Muscle of leg (tissue), 3 donors: ENCODE measurements at regions not wholly inside any gene's neighbourhood (a gene's known extent, or its start where the extent isn't known, plus 50 kb on each side); places are given as distances from the start of the nearest gene placed in this dataset.
A peak's percentile ranks its signal among the peaks of the same experiment; 100 is the strongest.

Source experiments
- DNase-seq: peaks from one replicate; pipeline ENCODE4 v3.0.0; 2013
- H3K27ac ChIP-seq: one replicate; pipeline ENCODE4 v1.5.1; 2013; ENCODE audit warnings: mild to moderate bottlenecking, low read length, control low read depth
- H3K27me3 ChIP-seq: one replicate; pipeline ENCODE4 v1.6.1; 2013; ENCODE audit warnings: low read length; ENCODE audit not compliant: control insufficient read depth, insufficient read depth
- H3K36me3 ChIP-seq: one replicate; pipeline ENCODE4 v1.6.1; 2013; ENCODE audit warnings: low read length; ENCODE audit not compliant: control insufficient read depth, insufficient read depth
- H3K4me1 ChIP-seq: one replicate; pipeline ENCODE4 v1.6.1; 2013; ENCODE audit warnings: low read length; ENCODE audit not compliant: control insufficient read depth, insufficient read depth
- H3K4me3 ChIP-seq: one replicate; pipeline ENCODE4 v1.5.1; 2013; ENCODE audit warnings: low read length, control low read depth
- H3K9me3 ChIP-seq: replicated peaks from 2 replicates; pipeline ENCODE4 v1.6.1; 2013; ENCODE audit warnings: low read depth, low read length; ENCODE audit not compliant: control insufficient read depth
- WGBS: methylation state at CpG from one replicate; pipeline ENCODE4 v1.1.5; 2013; ENCODE audit warnings: missing lambda C conversion rate; ENCODE audit not compliant: insufficient coverage; 5-methylcytosine and 5-hydroxymethylcytosine counted together

DNA sequence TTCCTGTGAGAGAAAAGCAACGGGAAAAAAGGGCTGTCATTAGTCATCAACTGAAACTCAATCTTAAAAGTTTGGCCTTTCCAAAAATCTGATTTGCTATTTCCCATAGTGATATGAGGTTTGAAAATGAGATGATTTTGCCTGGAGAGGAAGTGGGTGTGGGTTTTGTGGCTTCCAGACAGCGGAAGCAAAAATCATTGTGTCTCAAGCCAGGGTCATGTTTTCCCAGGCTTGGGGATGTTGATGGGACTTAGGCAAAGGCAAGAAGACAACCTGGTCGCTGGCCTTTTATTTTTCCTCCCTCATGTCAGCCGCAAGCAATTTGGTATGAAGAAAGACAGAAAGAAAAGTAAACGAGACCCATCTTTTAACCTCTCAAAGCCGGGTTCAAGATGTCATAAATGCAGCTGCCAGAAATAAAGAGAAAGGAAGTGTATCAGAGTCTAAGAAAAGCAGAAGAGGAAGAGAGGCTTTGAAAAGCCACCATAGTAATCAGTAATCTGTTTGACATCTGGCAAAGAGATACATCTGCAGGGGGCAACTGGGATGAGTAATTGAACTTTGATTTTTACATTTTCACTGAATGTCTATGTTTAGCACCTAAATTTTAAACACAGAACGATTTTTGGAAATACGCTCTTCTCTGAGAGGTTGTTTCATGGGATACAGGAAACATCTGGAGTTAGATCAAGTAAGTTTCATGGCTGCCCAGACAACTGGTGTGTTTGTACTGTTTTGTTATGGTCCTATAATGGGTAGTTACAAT lies 521.6 kb upstream of the SLIT2 start:
- H3K4me3 ChIP-seq, result no peak overlapping the region
- 6% methylated on average over 2 of the region's 8 CpGs for WGBS
- no peaks in the 10 kb centered on the region for H3K36me3 ChIP-seq
- no peaks in the 10 kb centered on the region for H3K4me1 ChIP-seq
- DNase-seq, result peak; percentile 66
- H3K27me3 ChIP-seq, result no peaks in the 10 kb centered on the region
- peaks cover 2% of the 10 kb centered on the region for H3K9me3 ChIP-seq
- peak overlapping the region; percentile 16 for H3K27ac ChIP-seq

DNA sequence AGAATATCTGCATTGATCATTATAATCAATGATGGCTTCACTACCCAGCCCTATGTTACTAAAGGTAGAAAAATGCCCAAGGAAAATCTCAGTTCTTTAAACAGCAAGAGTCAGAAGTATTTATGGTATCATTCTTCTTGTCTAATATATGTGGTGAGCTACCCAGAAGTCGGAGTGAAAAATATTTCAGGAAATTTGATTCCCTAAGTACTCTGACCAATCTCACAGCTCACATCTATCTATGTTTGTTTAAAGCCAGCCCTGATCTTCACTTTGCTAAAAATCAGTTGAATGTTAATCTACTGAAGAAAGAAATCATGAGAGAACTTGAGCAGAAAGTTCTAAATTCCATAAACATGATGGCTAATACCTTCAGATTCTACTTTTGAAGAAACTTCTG lies 522.9 kb upstream of the SLIT2 start:
- Histone ChIP-seq H3K4me3 (no peak overlapping the region), H3K27ac (no peak overlapping the region), H3K36me3 (no peaks in the 10 kb centered on the region), H3K9me3 (peaks cover 2% of the 10 kb centered on the region), H3K27me3 (no peaks in the 10 kb centered on the region), H3K4me1 (no peaks in the 10 kb centered on the region)
- WGBS, result no CpG with 5 or more reads among the region's 1 CpG
- no peak for DNase-seq

- no peak for DNase-seq
- H3K36me3 ChIP-seq, result no peaks in the 10 kb centered on the region
- H3K27ac ChIP-seq, result no peak overlapping the region
- H3K4me3 ChIP-seq, result no peak overlapping the region
- 95% methylated on average over 4 of the region's 8 CpGs for WGBS
- H3K4me1 ChIP-seq, result no peaks in the 10 kb centered on the region
- no peaks in the 10 kb centered on the region for H3K27me3 ChIP-seq
- peaks cover 2% of the 10 kb centered on the region for H3K9me3 ChIP-seq
Observed at GRCh38 chr4:19727141-19727540, 524.6 kb upstream of the SLIT2 start.

DNA sequence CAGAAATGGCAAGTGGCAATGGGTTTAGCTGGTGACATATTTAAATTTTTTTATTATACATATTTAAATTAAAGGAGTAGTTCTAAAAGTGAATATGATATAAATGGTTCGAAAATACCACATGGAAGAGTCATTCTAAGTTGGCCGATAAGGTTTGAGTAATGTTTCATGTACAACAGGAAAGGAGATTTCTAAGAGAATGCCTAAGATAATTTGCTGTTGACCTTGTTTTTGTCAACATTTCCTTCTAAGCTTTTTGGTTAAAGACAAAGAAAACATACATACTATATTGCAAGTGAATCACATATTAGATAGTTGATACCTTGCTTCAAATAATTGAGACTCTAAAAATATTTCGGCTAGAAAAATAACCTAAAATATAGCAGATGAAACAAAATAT lies 526.6 kb upstream of the SLIT2 start:
- Histone ChIP-seq H3K9me3 (no peaks in the 10 kb centered on the region), H3K27me3 (no peaks in the 10 kb centered on the region), H3K36me3 (no peaks in the 10 kb centered on the region), H3K27ac (no peak overlapping the region), H3K4me1 (no peaks in the 10 kb centered on the region), H3K4me3 (no peak overlapping the region)
- DNase-seq, result no peak
- no CpG with 5 or more reads among the region's 3 CpGs for WGBS

- H3K4me3 ChIP-seq, result no peak overlapping the region
- H3K27ac ChIP-seq, result no peak overlapping the region
- H3K36me3 ChIP-seq, result no peaks in the 10 kb centered on the region
- no CpG with 5 or more reads among the region's 1 CpG for WGBS
- no peaks in the 10 kb centered on the region for H3K4me1 ChIP-seq
- no peaks in the 10 kb centered on the region for H3K27me3 ChIP-seq
- DNase-seq, result no peak
- no peaks in the 10 kb centered on the region for H3K9me3 ChIP-seq
Observed at GRCh38 chr4:19722404-19722803, 529.3 kb upstream of the SLIT2 start.

DNA sequence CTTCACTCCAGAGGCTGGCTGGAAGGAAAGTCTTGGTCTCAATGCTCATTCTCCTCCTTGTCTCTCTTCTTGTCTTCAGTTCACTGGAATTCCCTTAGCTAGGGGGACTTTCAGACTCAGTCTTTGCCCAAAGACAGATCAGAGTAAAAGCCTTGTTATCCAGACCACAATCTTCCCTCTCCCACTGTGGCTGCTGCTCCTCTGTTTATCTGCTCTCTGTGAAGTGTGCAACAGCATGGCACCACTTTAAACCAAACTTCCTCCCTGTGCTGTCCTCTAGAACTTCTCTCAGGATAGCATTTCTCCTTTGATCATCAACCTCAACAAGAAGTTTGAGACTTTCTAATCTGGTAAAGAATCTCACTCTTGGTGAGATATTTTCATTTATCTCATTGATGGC lies 530.1 kb upstream of the SLIT2 start:
- Histone ChIP-seq H3K9me3 (no peaks in the 10 kb centered on the region), H3K4me3 (no peak overlapping the region), H3K36me3 (no peaks in the 10 kb centered on the region), H3K27ac (no peak overlapping the region), H3K27me3 (no peaks in the 10 kb centered on the region), H3K4me1 (no peaks in the 10 kb centered on the region)
- no peak for DNase-seq

GRCh38 chr4:19720610-19721009 lies 531.1 kb upstream of the SLIT2 start:
- Histone ChIP-seq H3K9me3 (no peaks in the 10 kb centered on the region), H3K36me3 (no peaks in the 10 kb centered on the region), H3K27ac (no peak overlapping the region), H3K27me3 (no peaks in the 10 kb centered on the region), H3K4me3 (no peak overlapping the region), H3K4me1 (no peaks in the 10 kb centered on the region)
- no CpG with 5 or more reads among the region's 1 CpG for WGBS
- DNase-seq, result no peak

DNA sequence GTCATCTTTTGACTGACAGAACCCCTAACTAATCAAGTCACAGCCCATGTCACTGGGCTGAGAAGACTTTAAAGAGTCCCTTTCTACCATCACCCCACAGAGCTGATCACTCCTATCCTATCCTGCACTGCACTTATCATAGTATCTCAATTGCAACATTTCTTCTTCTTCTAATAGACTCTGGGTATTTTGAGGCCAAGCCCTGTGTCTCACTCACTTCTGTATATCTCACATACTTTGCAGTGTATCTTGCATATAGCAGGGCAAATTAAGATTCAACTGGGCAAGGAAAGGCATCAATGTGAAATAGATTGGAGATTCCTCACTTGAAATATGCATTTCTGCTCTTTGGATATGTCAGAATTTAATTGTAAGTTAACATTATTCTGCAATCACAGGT lies 531.5 kb upstream of the SLIT2 start:
- H3K27me3 ChIP-seq, result no peaks in the 10 kb centered on the region
- H3K4me1 ChIP-seq, result no peaks in the 10 kb centered on the region
- no peaks in the 10 kb centered on the region for H3K36me3 ChIP-seq
- no peak for DNase-seq
- no peak overlapping the region for H3K27ac ChIP-seq
- H3K4me3 ChIP-seq, result no peak overlapping the region
- no peaks in the 10 kb centered on the region for H3K9me3 ChIP-seq

GRCh38 chr4:19711871-19712270 lies 539.8 kb upstream of the SLIT2 start:
- no peaks in the 10 kb centered on the region for H3K36me3 ChIP-seq
- WGBS, result no CpG with 5 or more reads among the region's 3 CpGs
- DNase-seq, result no peak
- H3K4me3 ChIP-seq, result no peak overlapping the region
- no peaks in the 10 kb centered on the region for H3K27me3 ChIP-seq
- H3K9me3 ChIP-seq, result no peaks in the 10 kb centered on the region
- no peak overlapping the region for H3K27ac ChIP-seq
- no peaks in the 10 kb centered on the region for H3K4me1 ChIP-seq

DNA sequence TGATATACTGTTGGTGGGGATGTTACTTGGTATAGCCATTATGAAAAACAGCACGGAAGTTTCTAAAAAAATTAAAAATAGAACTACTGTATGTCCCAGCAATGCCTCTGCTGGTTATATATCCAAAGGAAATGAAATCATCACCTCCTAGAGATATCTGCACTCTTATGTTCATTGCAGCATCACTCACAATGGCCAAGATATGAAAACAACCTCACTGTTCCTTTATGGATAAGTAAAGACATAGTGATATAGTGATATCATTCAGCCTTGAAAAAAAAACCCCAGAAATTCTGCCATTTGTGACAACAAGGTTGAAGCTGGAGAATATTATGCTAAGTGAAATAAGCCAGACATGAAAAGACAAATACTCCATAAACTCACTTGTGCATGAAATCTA lies 543.8 kb upstream of the SLIT2 start:
- DNase-seq, result no peak
- Histone ChIP-seq H3K36me3 (no peaks in the 10 kb centered on the region), H3K4me1 (no peaks in the 10 kb centered on the region), H3K27me3 (no peaks in the 10 kb centered on the region), H3K9me3 (no peaks in the 10 kb centered on the region), H3K27ac (no peak overlapping the region), H3K4me3 (no peak overlapping the region)
- no CpG with 5 or more reads among the region's 1 CpG for WGBS

- no peaks in the 10 kb centered on the region for H3K9me3 ChIP-seq
- no CpG with 5 or more reads among the region's 4 CpGs for WGBS
- H3K4me3 ChIP-seq, result no peak overlapping the region
- no peaks in the 10 kb centered on the region for H3K27me3 ChIP-seq
- H3K4me1 ChIP-seq, result no peaks in the 10 kb centered on the region
- no peak for DNase-seq
- no peaks in the 10 kb centered on the region for H3K36me3 ChIP-seq
- H3K27ac ChIP-seq, result no peak overlapping the region
Observed at GRCh38 chr4:19703391-19703790, 548.3 kb upstream of the SLIT2 start.
